ENCODE measurements at regions not wholly inside any gene's neighbourhood (a gene's known extent, or its start where the extent isn't known, plus 50 kb on each side); places are given as distances from the start of the nearest gene placed in this dataset.

GRCh38 chr2:10980886-10981425 lies 69.2 kb downstream of the KCNF1 start:
- Histone ChIP-seq H3K27ac (ENCODE audit: low read depth, low read length) (no peak overlapping the region), H2BK15ac (ENCODE audit: low read length) (no peak overlapping the region), H3K9ac (replicated peaks in 1 of 4; ENCODE audit: extremely low read depth in 1 of 4, low read depth in 3 of 4, low read length in 3 of 4) (no peak overlapping the region), H3K4ac (replicated peaks; ENCODE audit: insufficient read length, low read depth, low read length) (no peak overlapping the region), H3K23me2 (ENCODE audit: low read depth, low read length) (no peaks in the 10 kb centered on the region), H2AFZ (ENCODE audit: low read length) (no peak overlapping the region), H3K23ac (ENCODE audit: insufficient read length) (no peak overlapping the region), H3K79me1 (ENCODE audit: low read depth, low read length) (no peaks in the 10 kb centered on the region), H2BK12ac (ENCODE audit: low read depth, low read length) (no peak overlapping the region), H3K27me3 (replicated peaks in 1 of 4; ENCODE audit: control insufficient read depth in 3 of 4, extremely low read depth in 1 of 4, insufficient read depth in 3 of 4, low read length in 3 of 4) (peaks cover 0 to 2% (median 0%) of the 10 kb centered on the region in 4 experiments; a peak in 1 of 7 replicates), H4K91ac (replicated peaks; ENCODE audit: insufficient read length, low read length) (no peak overlapping the region), H4K5ac (ENCODE audit: insufficient read length, low read depth, low read length) (no peak overlapping the region), H3K4me2 (ENCODE audit: insufficient read depth in 1 of 2, low read depth in 2 of 2, low read length in 2 of 2) (no peak overlapping the region), H4K20me1 (replicated peaks in 1 of 2; ENCODE audit: control insufficient read depth in 1 of 2, insufficient read depth in 2 of 2, low read length in 2 of 2) (no peaks in the 10 kb centered on the region), H3K79me2 (ENCODE audit: control insufficient read depth in 1 of 2, insufficient read depth in 2 of 2, low read length in 2 of 2) (no peaks in the 10 kb centered on the region), H4K8ac (ENCODE audit: extremely low read depth, insufficient read depth, low read length) (peak overlapping the region; percentile 20; the same call in 1 of the 2 replicates), H2BK5ac (ENCODE audit: low read depth, low read length) (no peak overlapping the region), H2BK20ac (ENCODE audit: low read length) (no peak overlapping the region), H3K4me1 (replicated peaks in 1 of 4; ENCODE audit: control insufficient read depth in 3 of 4, insufficient read depth in 4 of 4, low read length in 3 of 4) (peaks cover 0 to 12% (median 0%) of the 10 kb centered on the region in 4 experiments; a peak in 2 of 7 replicates), H3K9me3 (ENCODE audit: insufficient read depth in 2 of 2, low read depth in 1 of 2, low read length in 1 of 2) (no peaks in the 10 kb centered on the region), H2AK5ac (ENCODE audit: low read depth, low read length) (no peak overlapping the region), H3K18ac (ENCODE audit: extremely low read depth, low read length) (no peak overlapping the region), H2BK120ac (replicated peaks; ENCODE audit: low read depth, low read length) (no peak overlapping the region), H3K36me3 (ENCODE audit: control insufficient read depth in 2 of 4, insufficient read depth in 4 of 4, low read length in 3 of 4) (no peaks in the 10 kb centered on the region), H3K4me3 (ENCODE audit: extremely low read depth in 1 of 4, insufficient read depth in 2 of 4, low read depth in 3 of 4, low read length in 4 of 4) (no peak overlapping the region), H3K56ac (replicated peaks; ENCODE audit: insufficient read length, low read depth, low read length) (no peak overlapping the region), H3K14ac (ENCODE audit: insufficient read length) (no peak overlapping the region)
- TF ChIP-seq USF2 (IDR thresholded peaks at IDR 0.05; ENCODE audit: low read length) (no peak), NANOG (IDR thresholded peaks at IDR 0.05; ENCODE audit: insufficient read depth, low read depth, low read length, poor library complexity, severe bottlenecking) (no peak), SIN3A (conservative IDR thresholded peaks at IDR 0.05 in 1 of 2, IDR thresholded peaks at IDR 0.05 in 1 of 2; ENCODE audit: low read depth in 1 of 2, low read length in 2 of 2) (no peak), BRCA1 (IDR thresholded peaks at IDR 0.05; ENCODE audit: low read depth, low read length) (no peak), GABPA (IDR thresholded peaks at IDR 0.05; ENCODE audit: borderline replicate concordance, insufficient read depth, low read length) (no peak), CBX5 (IDR thresholded peaks at IDR 0.05; ENCODE audit: low read depth, low read length) (no peak), E2F6 (IDR thresholded peaks at IDR 0.05) (no peak), HDAC2 (IDR thresholded peaks at IDR 0.05; ENCODE audit: borderline replicate concordance in 1 of 2, low read depth in 2 of 2, low read length in 2 of 2) (no peak)
- WGBS, 2 experiments (ENCODE audit: extremely low coverage in 1 of 2, insufficient coverage in 1 of 2, insufficient read length in 1 of 2, insufficient replicate concordance in 2 of 2, low coverage in 1 of 2, low lambda C conversion rate in 2 of 2, missing lambda C conversion rate in 1 of 2) = 97% methylated on average over 7 of the region's 7 CpGs; no CpG with 5 or more reads in 1 of the 2 experiments
- no peak for FAIRE-seq
- POLR2A ChIA-PET (ENCODE audit: partially characterized antibody) = interaction anchor here (1.3 kb wide), 1 partner anchor 11 kb away, joined by 3 read pairs; no protein-coding TSS in a partner anchor
- DNase-seq (ENCODE audit: low read depth in 1 of 2, low spot score in 2 of 2) = no peak
- CTCF ChIA-PET (ENCODE audit: partially characterized antibody) = interaction anchor here (0.6 to 2.5 kb wide), 4 partner anchors 10 to 149 kb away, joined by 3 to 9 read pairs (median 6); no protein-coding TSS in a partner anchor

Data from H1 (cell line).